Activated naive CD4-positive, alpha-beta T cell treated with anti-CD3 and anti-CD28 coated beads for 36 hours (primary cell): ENCODE measurements at regions not wholly inside any gene's neighbourhood (a gene's known extent, or its start where the extent isn't known, plus 50 kb on each side); places are given as distances from the start of the nearest gene placed in this dataset.
"Not testable (repeated sequence)": the region's sequence is repeated elsewhere in the genome, so short reads cannot be mapped to it uniquely, and the experiment has no call there.

Source experiments
- CTCF ChIA-PET: fragments of 350-600 bp; sonication (Branson Sonifier 250); formaldehyde crosslinking; loops from one replicate; lab custom pipeline; 2021; ENCODE audit warnings: antibody characterized with exemption; lab: Charles Lee
- DNase-seq: peaks from one replicate; pipeline ENCODE4 v3.0.0-alpha.2; 2020
- H3K27ac Mint-ChIP-seq: one replicate; pipeline ENCODE4 v1.8.0; 2021; ENCODE audit warnings: mild to moderate bottlenecking, mixed read lengths
- H3K27me3 Mint-ChIP-seq: one replicate; pipeline ENCODE4 v1.8.0; 2021; ENCODE audit warnings: low read depth, mixed read lengths
- H3K36me3 Mint-ChIP-seq: one replicate; pipeline ENCODE4 v1.8.0; 2021; ENCODE audit warnings: low read depth, mixed read lengths
- H3K4me1 Mint-ChIP-seq: one replicate; pipeline ENCODE4 v1.8.0; 2021; ENCODE audit warnings: low read depth, mixed read lengths
- H3K4me3 Mint-ChIP-seq: one replicate; pipeline ENCODE4 v1.8.0; 2021; ENCODE audit warnings: mild to moderate bottlenecking, moderate library complexity, mixed read lengths
- H3K9me3 Mint-ChIP-seq: one replicate; pipeline ENCODE4 v1.8.0; 2021; ENCODE audit warnings: mixed read lengths
- intact Hi-C: fragments of 100-400 bp; cut with micrococcal nuclease; formaldehyde crosslinking; loops from one replicate; pipeline ENCODE4 v1.15.1; 2023

- Mint-ChIP-seq H3K27me3 (no peaks in the 10 kb centered on the region), H3K36me3 (no peaks in the 10 kb centered on the region), H3K9me3 (peaks cover 3% of the 10 kb centered on the region), H3K27ac (no peak overlapping the region), H3K4me3 (no peak overlapping the region), H3K4me1 (no peaks in the 10 kb centered on the region)
- intact Hi-C loops: no loop called here
- DNase-seq: no peak
- CTCF ChIA-PET: no interaction called here
Measured at GRCh38 chr6:48977573-48977972, 485.5 kb downstream of the MMUT start.

- Mint-ChIP-seq H3K4me1 (no peaks in the 10 kb centered on the region), H3K36me3 (no peaks in the 10 kb centered on the region), H3K9me3 (peaks cover 3% of the 10 kb centered on the region), H3K27me3 (no peaks in the 10 kb centered on the region), H3K4me3 (no peak overlapping the region), H3K27ac (no peak overlapping the region)
- CTCF ChIA-PET: no interaction called here
- intact Hi-C loops: no loop called here
- DNase-seq: no peak
Measured at GRCh38 chr6:48973491-48973890, 489.6 kb downstream of the MMUT start.

GRCh38 chr6:48961781-48962415 lies 501.2 kb downstream of the MMUT start:
- H3K27me3 Mint-ChIP-seq: no peaks in the 10 kb centered on the region
- H3K9me3 Mint-ChIP-seq: peaks cover 6% of the 10 kb centered on the region
- intact Hi-C loops: no loop called here
- no peaks in the 10 kb centered on the region for H3K4me1 Mint-ChIP-seq
- CTCF ChIA-PET: no interaction called here
- no peaks in the 10 kb centered on the region for H3K36me3 Mint-ChIP-seq
- no peak overlapping the region for H3K27ac Mint-ChIP-seq
- no peak overlapping the region for H3K4me3 Mint-ChIP-seq
- no peak for DNase-seq

- Mint-ChIP-seq H3K27ac (no peak overlapping the region), H3K4me3 (no peak overlapping the region), H3K27me3 (no peaks in the 10 kb centered on the region), H3K9me3 (peaks cover 4% of the 10 kb centered on the region), H3K4me1 (no peaks in the 10 kb centered on the region), H3K36me3 (no peaks in the 10 kb centered on the region)
- no peak for DNase-seq
- CTCF ChIA-PET: interaction anchor here (1.0 kb wide), 1 partner anchor 32 kb away, joined by 3 read pairs; no protein-coding TSS in a partner anchor
- intact Hi-C loops: no loop called here
Measured at GRCh38 chr6:48959251-48960060, 503.6 kb downstream of the MMUT start.

- DNase-seq: no peak
- Mint-ChIP-seq H3K4me1 (no peaks in the 10 kb centered on the region), H3K9me3 (peaks cover 3% of the 10 kb centered on the region), H3K4me3 (no peak overlapping the region), H3K27me3 (no peaks in the 10 kb centered on the region), H3K36me3 (no peaks in the 10 kb centered on the region), H3K27ac (no peak overlapping the region)
- intact Hi-C loops: no loop called here
- CTCF ChIA-PET: no interaction called here
Measured at GRCh38 chr6:48957781-48958180, 505.3 kb downstream of the MMUT start.

GRCh38 chr6:48951917-48952316 lies 511.1 kb downstream of the MMUT start:
- no peaks in the 10 kb centered on the region for H3K4me1 Mint-ChIP-seq
- peaks cover 6% of the 10 kb centered on the region for H3K9me3 Mint-ChIP-seq
- intact Hi-C loops: no loop called here
- no peak overlapping the region for H3K27ac Mint-ChIP-seq
- no peaks in the 10 kb centered on the region for H3K36me3 Mint-ChIP-seq
- no peaks in the 10 kb centered on the region for H3K27me3 Mint-ChIP-seq
- CTCF ChIA-PET: no interaction called here
- no peak overlapping the region for H3K4me3 Mint-ChIP-seq
- DNase-seq: no peak

- H3K4me3 Mint-ChIP-seq, H3K4me1 Mint-ChIP-seq, intact Hi-C loops, DNase-seq, CTCF ChIA-PET, H3K36me3 Mint-ChIP-seq, H3K27ac Mint-ChIP-seq, H3K27me3 Mint-ChIP-seq, H3K9me3 Mint-ChIP-seq: not testable (repeated sequence)
Measured at GRCh38 chr6:48944276-48944675, 518.8 kb downstream of the MMUT start.

- peaks cover 7% of the 10 kb centered on the region for H3K9me3 Mint-ChIP-seq
Measured at GRCh38 chr6:48933136-48933535, 529.9 kb downstream of the MMUT start.

GRCh38 chr6:48928937-48929336 lies 534.1 kb downstream of the MMUT start:
- H3K27ac Mint-ChIP-seq: no peak overlapping the region
- peaks cover 2% of the 10 kb centered on the region for H3K9me3 Mint-ChIP-seq
- DNase-seq: no peak
- intact Hi-C loops: no loop called here
- no peaks in the 10 kb centered on the region for H3K36me3 Mint-ChIP-seq
- no peaks in the 10 kb centered on the region for H3K4me1 Mint-ChIP-seq
- CTCF ChIA-PET: interaction anchor here (0.6 kb wide), 1 partner anchor 51 kb away, joined by 3 read pairs; no protein-coding TSS in a partner anchor
- no peak overlapping the region for H3K4me3 Mint-ChIP-seq
- no peaks in the 10 kb centered on the region for H3K27me3 Mint-ChIP-seq

More at GRCh38 chr6:48933136-48933535, 529.9 kb downstream of the MMUT start:
- Mint-ChIP-seq H3K27ac (no peak overlapping the region), H3K4me1 (no peaks in the 10 kb centered on the region), H3K4me3 (no peak overlapping the region), H3K36me3 (no peaks in the 10 kb centered on the region), H3K27me3 (no peaks in the 10 kb centered on the region)
- intact Hi-C loops: no loop called here
- DNase-seq: no peak
- CTCF ChIA-PET: no interaction called here

- Mint-ChIP-seq H3K9me3 (peaks cover 6% of the 10 kb centered on the region), H3K36me3 (no peaks in the 10 kb centered on the region), H3K4me3 (no peak overlapping the region), H3K27ac (no peak overlapping the region), H3K27me3 (no peaks in the 10 kb centered on the region), H3K4me1 (no peaks in the 10 kb centered on the region)
- intact Hi-C loops: no loop called here
- CTCF ChIA-PET: no interaction called here
- DNase-seq: no peak
Measured at GRCh38 chr6:48922837-48923236, 540.2 kb downstream of the MMUT start.

GRCh38 chr6:48919555-48919954 lies 543.5 kb downstream of the MMUT start:
- DNase-seq: no peak
- H3K27ac Mint-ChIP-seq: no peak overlapping the region
- no peak overlapping the region for H3K4me3 Mint-ChIP-seq
- H3K36me3 Mint-ChIP-seq: no peaks in the 10 kb centered on the region
- CTCF ChIA-PET: no interaction called here
- peaks cover 4% of the 10 kb centered on the region for H3K9me3 Mint-ChIP-seq
- no peaks in the 10 kb centered on the region for H3K27me3 Mint-ChIP-seq
- intact Hi-C loops: no loop called here
- no peaks in the 10 kb centered on the region for H3K4me1 Mint-ChIP-seq

GRCh38 chr6:48917233-48917632 lies 545.8 kb downstream of the MMUT start:
- no peaks in the 10 kb centered on the region for H3K27me3 Mint-ChIP-seq
- H3K4me1 Mint-ChIP-seq: no peaks in the 10 kb centered on the region
- intact Hi-C loops: no loop called here
- no peak overlapping the region for H3K27ac Mint-ChIP-seq
- H3K9me3 Mint-ChIP-seq: peaks cover 6% of the 10 kb centered on the region
- no peak for DNase-seq
- H3K4me3 Mint-ChIP-seq: no peak overlapping the region
- CTCF ChIA-PET: no interaction called here
- H3K36me3 Mint-ChIP-seq: no peaks in the 10 kb centered on the region

GRCh38 chr6:48916607-48917006 lies 546.4 kb downstream of the MMUT start:
- intact Hi-C loops: no loop called here
- H3K36me3 Mint-ChIP-seq: no peaks in the 10 kb centered on the region

More at GRCh38 chr6:48916607-48917006, 546.4 kb downstream of the MMUT start:
- H3K4me1 Mint-ChIP-seq: no peaks in the 10 kb centered on the region
- no peaks in the 10 kb centered on the region for H3K27me3 Mint-ChIP-seq
- no peak overlapping the region for H3K27ac Mint-ChIP-seq
- peaks cover 6% of the 10 kb centered on the region for H3K9me3 Mint-ChIP-seq
- CTCF ChIA-PET: no interaction called here
- H3K4me3 Mint-ChIP-seq: no peak overlapping the region
- no peak for DNase-seq
